ENCODE measurements at regions not wholly inside any gene's neighbourhood (a gene's known extent, or its start where the extent isn't known, plus 50 kb on each side); places are given as distances from the start of the nearest gene placed in this dataset.
"Not testable (repeated sequence)": the region's sequence is repeated elsewhere in the genome, so short reads cannot be mapped to it uniquely, and the experiment has no call there.

DNA sequence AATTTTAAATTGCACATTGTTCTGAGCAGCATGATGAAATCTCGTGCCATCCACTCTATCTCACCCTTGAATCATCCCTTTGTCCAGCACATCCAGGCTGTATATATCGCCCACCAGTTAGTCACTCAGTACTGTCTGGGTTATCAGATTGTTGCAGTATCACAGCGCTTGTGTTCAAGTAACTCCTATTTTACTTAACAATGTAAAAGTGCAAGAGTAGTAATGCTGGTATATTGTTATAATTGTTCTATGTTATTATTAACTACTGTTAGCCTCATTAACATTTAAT, 82.8 kb upstream of the NBPF26 start:
- H3K4me3 ChIP-seq (ENCODE audit: low read length in 2 of 2); H3K27ac ChIP-seq (ENCODE audit: low read depth in 1 of 2, low read length in 1 of 2); H3K4me1 ChIP-seq (ENCODE audit: control insufficient read depth in 2 of 2, insufficient read depth in 2 of 2, low read length in 2 of 2); H3K9me3 ChIP-seq (ENCODE audit: control insufficient read depth in 2 of 2, insufficient read depth in 1 of 2, low read length in 1 of 2); H3K27me3 ChIP-seq (ENCODE audit: control insufficient read depth in 2 of 2, insufficient read depth in 1 of 2, low read length in 1 of 2); DNase-seq (ENCODE audit: low read depth in 6 of 9, low spot score in 9 of 9); H3K36me3 ChIP-seq (ENCODE audit: control insufficient read depth in 2 of 2, insufficient read depth in 2 of 2, low read length in 1 of 2): not testable (repeated sequence)
- no CpG with 5 or more reads among the region's 3 CpGs for WGBS

DNA sequence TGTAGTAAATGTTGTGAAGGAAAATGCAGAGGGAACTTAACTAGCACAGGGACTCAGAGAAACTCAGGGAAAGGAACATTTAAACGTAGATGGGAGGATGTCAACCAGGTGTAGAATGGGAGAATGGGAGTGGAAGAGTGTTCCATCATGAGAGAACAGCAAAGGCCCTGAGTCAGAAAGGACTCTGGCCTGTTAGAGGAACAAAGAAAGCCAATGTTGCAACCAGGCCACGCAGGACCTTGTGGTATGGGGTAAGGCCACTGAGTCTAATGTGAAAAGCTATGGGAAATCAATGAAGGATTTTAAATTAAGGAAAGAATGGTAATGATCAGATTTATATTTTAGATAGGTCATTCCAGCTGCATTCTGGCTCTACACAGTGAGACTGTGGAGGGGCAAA, 76.6 kb upstream of the NBPF26 start:
- H3K4me1 ChIP-seq (ENCODE audit: control insufficient read depth in 2 of 2, insufficient read depth in 2 of 2, low read length in 2 of 2); H3K9me3 ChIP-seq (ENCODE audit: control insufficient read depth in 2 of 2, insufficient read depth in 1 of 2, low read length in 1 of 2); DNase-seq (ENCODE audit: low read depth in 6 of 9, low spot score in 9 of 9); H3K36me3 ChIP-seq (ENCODE audit: control insufficient read depth in 2 of 2, insufficient read depth in 2 of 2, low read length in 1 of 2); H3K27me3 ChIP-seq (ENCODE audit: control insufficient read depth in 2 of 2, insufficient read depth in 1 of 2, low read length in 1 of 2); H3K27ac ChIP-seq (ENCODE audit: low read depth in 1 of 2, low read length in 1 of 2); H3K4me3 ChIP-seq (ENCODE audit: low read length in 2 of 2): not testable (repeated sequence)
- no CpG with 5 or more reads among the region's 2 CpGs for WGBS

DNA sequence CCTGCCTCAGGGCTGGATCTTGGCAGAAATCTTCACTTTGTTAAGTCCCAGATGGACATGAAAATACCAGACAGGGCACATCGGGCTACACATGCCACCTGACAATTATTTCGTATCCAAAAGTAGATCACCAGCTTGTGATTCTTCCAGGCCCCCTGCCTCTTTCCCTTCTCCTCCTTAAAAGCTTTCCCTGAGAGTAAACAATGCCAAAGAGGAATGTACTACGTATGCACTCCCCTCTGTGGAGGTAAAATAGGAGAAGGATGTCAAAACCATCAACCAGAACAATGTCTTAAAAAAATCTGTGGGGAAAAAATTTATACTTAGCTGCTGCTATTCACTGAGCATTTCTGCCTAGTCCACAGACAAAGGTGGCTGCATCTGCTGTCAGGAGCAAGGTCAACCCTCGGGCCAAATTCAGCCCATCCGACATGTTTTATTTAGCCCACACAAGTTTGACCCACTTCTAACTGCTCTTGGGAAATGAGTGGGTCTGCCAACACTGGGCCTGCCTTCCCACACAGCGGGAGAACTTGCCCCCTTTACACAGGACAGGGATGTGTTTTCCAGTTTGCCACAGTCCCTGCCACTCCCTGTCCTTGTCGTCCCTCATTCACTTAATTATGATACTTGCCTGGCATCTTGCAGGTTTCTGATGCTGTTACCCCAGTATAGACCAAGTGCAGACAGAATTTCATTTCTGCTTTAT, 74.7 kb upstream of the NBPF26 start:
- H3K36me3 ChIP-seq (ENCODE audit: control insufficient read depth in 2 of 2, insufficient read depth in 2 of 2, low read length in 1 of 2); H3K4me3 ChIP-seq (ENCODE audit: low read length in 2 of 2); DNase-seq (ENCODE audit: low read depth in 6 of 9, low spot score in 9 of 9); H3K27ac ChIP-seq (ENCODE audit: low read depth in 1 of 2, low read length in 1 of 2); H3K9me3 ChIP-seq (ENCODE audit: control insufficient read depth in 2 of 2, insufficient read depth in 1 of 2, low read length in 1 of 2); H3K27me3 ChIP-seq (ENCODE audit: control insufficient read depth in 2 of 2, insufficient read depth in 1 of 2, low read length in 1 of 2); H3K4me1 ChIP-seq (ENCODE audit: control insufficient read depth in 2 of 2, insufficient read depth in 2 of 2, low read length in 2 of 2): not testable (repeated sequence)
- WGBS: no CpG with 5 or more reads among the region's 7 CpGs

DNA sequence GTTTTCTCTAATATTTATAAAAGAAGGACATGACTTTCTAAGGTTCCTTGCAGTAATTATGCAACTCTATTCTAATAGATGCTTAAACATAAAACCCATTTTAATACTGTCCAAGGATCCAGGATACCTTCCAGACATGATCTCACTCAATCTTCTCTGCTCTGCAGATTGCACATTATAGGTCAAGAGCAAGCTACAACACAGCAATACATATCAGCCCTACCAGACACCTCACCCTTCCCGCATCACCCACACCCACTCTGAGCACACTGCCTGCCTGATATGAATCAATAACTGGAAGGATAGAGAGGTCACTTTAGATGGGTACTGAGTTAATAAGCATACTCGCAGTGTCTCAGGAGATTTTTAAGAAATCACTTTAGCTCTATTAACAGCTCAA, 74.0 kb upstream of the NBPF26 start:
- H3K27me3 ChIP-seq (ENCODE audit: control insufficient read depth in 2 of 2, insufficient read depth in 1 of 2, low read length in 1 of 2); DNase-seq (ENCODE audit: low read depth in 6 of 9, low spot score in 9 of 9); H3K4me1 ChIP-seq (ENCODE audit: control insufficient read depth in 2 of 2, insufficient read depth in 2 of 2, low read length in 2 of 2); H3K27ac ChIP-seq (ENCODE audit: low read depth in 1 of 2, low read length in 1 of 2); H3K9me3 ChIP-seq (ENCODE audit: control insufficient read depth in 2 of 2, insufficient read depth in 1 of 2, low read length in 1 of 2); H3K36me3 ChIP-seq (ENCODE audit: control insufficient read depth in 2 of 2, insufficient read depth in 2 of 2, low read length in 1 of 2); H3K4me3 ChIP-seq (ENCODE audit: low read length in 2 of 2): not testable (repeated sequence)
- no CpG with 5 or more reads among the region's 2 CpGs for WGBS

DNA sequence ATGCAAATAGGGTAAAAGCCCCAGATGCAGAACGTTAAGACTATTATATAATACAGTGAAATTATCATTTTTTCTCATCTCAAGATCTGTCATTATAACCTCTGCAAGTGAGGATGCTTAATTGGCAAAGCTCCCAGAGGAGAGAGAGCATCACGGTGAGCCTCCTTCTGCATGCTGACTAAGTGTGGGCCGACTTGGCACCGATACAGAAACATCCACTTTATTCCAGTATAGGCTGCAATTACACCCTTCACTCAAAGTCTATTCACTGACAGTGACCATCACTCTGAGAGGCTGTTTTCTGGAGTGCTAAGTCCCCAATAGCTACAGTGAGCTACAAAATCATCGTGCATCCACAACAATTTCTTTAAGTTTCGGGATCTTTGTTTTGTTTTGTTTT, 69.6 kb upstream of the NBPF26 start:
- H3K27ac ChIP-seq (ENCODE audit: low read depth in 1 of 2, low read length in 1 of 2); H3K9me3 ChIP-seq (ENCODE audit: control insufficient read depth in 2 of 2, insufficient read depth in 1 of 2, low read length in 1 of 2); H3K4me3 ChIP-seq (ENCODE audit: low read length in 2 of 2); DNase-seq (ENCODE audit: low read depth in 6 of 9, low spot score in 9 of 9); H3K27me3 ChIP-seq (ENCODE audit: control insufficient read depth in 2 of 2, insufficient read depth in 1 of 2, low read length in 1 of 2); H3K4me1 ChIP-seq (ENCODE audit: control insufficient read depth in 2 of 2, insufficient read depth in 2 of 2, low read length in 2 of 2); H3K36me3 ChIP-seq (ENCODE audit: control insufficient read depth in 2 of 2, insufficient read depth in 2 of 2, low read length in 1 of 2): not testable (repeated sequence)
- WGBS: no CpG with 5 or more reads among the region's 6 CpGs

DNA sequence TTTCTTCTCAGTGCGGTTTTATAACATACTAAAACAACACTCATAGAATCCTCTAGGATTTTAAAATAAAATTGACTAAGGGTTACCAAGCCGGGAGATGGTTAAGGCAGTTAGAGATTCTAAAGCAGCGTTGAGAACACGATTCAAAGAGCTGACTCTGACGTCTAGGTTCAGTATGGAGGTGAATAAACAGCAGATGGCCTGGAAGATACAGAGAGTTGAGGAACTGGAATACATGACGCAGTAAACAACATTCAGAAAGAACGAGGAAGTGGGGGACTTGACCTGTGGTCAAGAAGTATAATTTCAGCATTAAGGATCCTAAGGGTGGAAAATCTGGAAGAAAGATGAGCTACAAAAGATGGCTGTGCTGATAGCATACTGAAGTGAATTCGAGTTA, 68.4 kb upstream of the NBPF26 start:
- not testable (repeated sequence) for H3K36me3 ChIP-seq (ENCODE audit: control insufficient read depth in 2 of 2, insufficient read depth in 2 of 2, low read length in 1 of 2); DNase-seq (ENCODE audit: low read depth in 6 of 9, low spot score in 9 of 9); H3K27me3 ChIP-seq (ENCODE audit: control insufficient read depth in 2 of 2, insufficient read depth in 1 of 2, low read length in 1 of 2); H3K4me3 ChIP-seq (ENCODE audit: low read length in 2 of 2); H3K9me3 ChIP-seq (ENCODE audit: control insufficient read depth in 2 of 2, insufficient read depth in 1 of 2, low read length in 1 of 2); H3K4me1 ChIP-seq (ENCODE audit: control insufficient read depth in 2 of 2, insufficient read depth in 2 of 2, low read length in 2 of 2); H3K27ac ChIP-seq (ENCODE audit: low read depth in 1 of 2, low read length in 1 of 2)
- no CpG with 5 or more reads among the region's 8 CpGs for WGBS

DNA sequence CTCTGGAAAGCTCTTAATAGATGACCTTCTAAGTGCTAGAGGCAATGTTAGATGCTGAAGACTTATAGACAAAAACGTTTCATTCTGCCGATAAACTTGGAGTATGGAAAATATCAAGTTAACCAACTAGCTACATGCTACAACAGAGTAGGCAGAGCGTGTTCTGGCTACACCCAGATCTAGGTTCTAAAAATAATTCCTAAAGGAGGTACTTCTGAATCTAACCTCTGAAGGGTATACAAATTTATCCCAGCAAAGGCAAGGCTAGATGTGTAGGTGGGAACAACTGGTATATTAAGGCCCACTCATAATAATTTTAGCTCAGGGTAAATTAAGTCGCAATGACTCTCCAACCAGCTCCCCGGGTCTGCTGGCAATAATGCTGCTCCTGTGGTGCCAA, 67.6 kb upstream of the NBPF26 start:
- DNase-seq (ENCODE audit: low read depth in 6 of 9, low spot score in 9 of 9); H3K36me3 ChIP-seq (ENCODE audit: control insufficient read depth in 2 of 2, insufficient read depth in 2 of 2, low read length in 1 of 2); H3K4me1 ChIP-seq (ENCODE audit: control insufficient read depth in 2 of 2, insufficient read depth in 2 of 2, low read length in 2 of 2); H3K27ac ChIP-seq (ENCODE audit: low read depth in 1 of 2, low read length in 1 of 2); H3K27me3 ChIP-seq (ENCODE audit: control insufficient read depth in 2 of 2, insufficient read depth in 1 of 2, low read length in 1 of 2); H3K4me3 ChIP-seq (ENCODE audit: low read length in 2 of 2); H3K9me3 ChIP-seq (ENCODE audit: control insufficient read depth in 2 of 2, insufficient read depth in 1 of 2, low read length in 1 of 2): not testable (repeated sequence)
- WGBS: no CpG with 5 or more reads among the region's 5 CpGs

DNA sequence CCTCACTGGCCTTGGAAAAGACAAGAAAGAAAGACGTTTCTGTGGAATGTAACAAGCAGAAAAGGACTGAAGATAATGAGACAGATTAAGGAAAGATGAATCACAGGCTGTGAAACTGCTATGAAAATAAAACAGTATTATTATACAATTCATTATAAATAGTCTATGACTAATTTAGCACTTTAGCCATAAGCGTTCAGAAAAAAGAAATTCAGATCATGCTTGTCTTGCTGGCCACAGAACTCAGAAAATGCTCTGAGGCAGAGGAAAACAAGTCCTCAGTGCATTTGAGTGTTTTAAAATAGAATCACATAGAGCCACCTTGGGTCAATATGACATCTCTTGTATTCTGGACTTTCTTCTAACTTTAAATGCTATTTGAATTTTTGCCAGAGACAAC, 65.9 kb upstream of the NBPF26 start:
- H3K9me3 ChIP-seq (ENCODE audit: control insufficient read depth in 2 of 2, insufficient read depth in 1 of 2, low read length in 1 of 2); H3K27me3 ChIP-seq (ENCODE audit: control insufficient read depth in 2 of 2, insufficient read depth in 1 of 2, low read length in 1 of 2); DNase-seq (ENCODE audit: low read depth in 6 of 9, low spot score in 9 of 9); H3K4me3 ChIP-seq (ENCODE audit: low read length in 2 of 2); H3K36me3 ChIP-seq (ENCODE audit: control insufficient read depth in 2 of 2, insufficient read depth in 2 of 2, low read length in 1 of 2); H3K4me1 ChIP-seq (ENCODE audit: control insufficient read depth in 2 of 2, insufficient read depth in 2 of 2, low read length in 2 of 2); H3K27ac ChIP-seq (ENCODE audit: low read depth in 1 of 2, low read length in 1 of 2): not testable (repeated sequence)
- WGBS: 100% methylated on average over 1 of the region's 2 CpGs

DNA sequence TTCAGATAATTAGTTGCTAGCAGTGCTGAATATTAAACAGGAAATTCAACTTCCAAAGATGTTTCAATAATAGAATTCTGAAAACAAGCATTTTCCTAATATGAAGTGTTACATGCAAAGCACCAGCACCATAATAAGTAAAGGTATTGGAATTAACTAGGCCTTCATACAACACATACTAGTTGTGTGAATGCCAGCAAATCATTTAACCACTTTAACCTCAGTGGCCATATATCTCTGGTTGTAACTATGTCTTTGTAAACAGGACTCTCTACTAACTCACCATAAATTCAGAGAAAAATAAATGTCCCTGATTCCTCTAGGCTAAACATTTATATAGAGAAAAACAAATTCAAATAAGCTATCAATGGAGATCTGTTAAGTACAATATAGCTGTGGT, 65.1 kb upstream of the NBPF26 start:
- H3K27ac ChIP-seq (ENCODE audit: low read depth in 1 of 2, low read length in 1 of 2); DNase-seq (ENCODE audit: low read depth in 6 of 9, low spot score in 9 of 9); H3K4me3 ChIP-seq (ENCODE audit: low read length in 2 of 2); H3K9me3 ChIP-seq (ENCODE audit: control insufficient read depth in 2 of 2, insufficient read depth in 1 of 2, low read length in 1 of 2); H3K27me3 ChIP-seq (ENCODE audit: control insufficient read depth in 2 of 2, insufficient read depth in 1 of 2, low read length in 1 of 2); H3K36me3 ChIP-seq (ENCODE audit: control insufficient read depth in 2 of 2, insufficient read depth in 2 of 2, low read length in 1 of 2); H3K4me1 ChIP-seq (ENCODE audit: control insufficient read depth in 2 of 2, insufficient read depth in 2 of 2, low read length in 2 of 2): not testable (repeated sequence)

DNA sequence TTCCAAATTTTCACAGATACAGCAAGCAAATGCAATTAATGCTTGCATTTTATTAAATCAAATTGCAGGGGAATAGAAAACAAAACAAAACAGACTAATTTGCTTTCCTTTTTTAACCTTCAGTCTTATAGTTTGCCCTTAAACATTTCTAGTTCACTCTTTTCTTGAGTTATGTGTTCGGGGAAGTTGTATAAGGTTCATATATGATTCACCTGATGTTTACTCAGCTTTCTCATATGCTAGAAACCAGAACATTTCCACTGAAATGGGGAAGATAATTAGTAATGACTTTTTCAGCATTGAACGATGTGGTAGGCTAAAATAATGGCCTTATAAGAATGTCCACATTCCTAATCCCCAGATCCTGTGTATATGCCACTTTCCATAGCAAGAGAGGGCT, 64.6 kb upstream of the NBPF26 start:
- H3K36me3 ChIP-seq (ENCODE audit: control insufficient read depth in 2 of 2, insufficient read depth in 2 of 2, low read length in 1 of 2); H3K27ac ChIP-seq (ENCODE audit: low read depth in 1 of 2, low read length in 1 of 2); DNase-seq (ENCODE audit: low read depth in 6 of 9, low spot score in 9 of 9); H3K4me1 ChIP-seq (ENCODE audit: control insufficient read depth in 2 of 2, insufficient read depth in 2 of 2, low read length in 2 of 2); H3K9me3 ChIP-seq (ENCODE audit: control insufficient read depth in 2 of 2, insufficient read depth in 1 of 2, low read length in 1 of 2); H3K4me3 ChIP-seq (ENCODE audit: low read length in 2 of 2); H3K27me3 ChIP-seq (ENCODE audit: control insufficient read depth in 2 of 2, insufficient read depth in 1 of 2, low read length in 1 of 2): not testable (repeated sequence)
- WGBS: no CpG with 5 or more reads among the region's 2 CpGs

Measured in thymus (tissue), 11 donors.